Inflammatory macrophage (primary cell): ENCODE measurements at regions not wholly inside any gene's neighbourhood (a gene's known extent, or its start where the extent isn't known, plus 50 kb on each side); places are given as distances from the start of the nearest gene placed in this dataset.

ENCODE experiments used
- DNase-seq, 2 donors: peaks; one replicate each; pipeline ENCODE4 v3.0.0-alpha.2; 2020 to 2022

- DNase-seq = peak; percentile 12 to 21
These were observed 161.0 kb downstream of the HERPUD2 start for GRCh38 chr7:35533902-35534301.

- DNase-seq = no peak
These were observed 164.5 kb downstream of the HERPUD2 start for GRCh38 chr7:35530124-35531109.

GRCh38 chr7:35529713-35530112 lies 165.2 kb downstream of the HERPUD2 start:
- no peak for DNase-seq

- DNase-seq = no peak
These were observed 166.5 kb downstream of the HERPUD2 start for GRCh38 chr7:35528381-35528977.

- no peak for DNase-seq
These were observed 168.3 kb downstream of the HERPUD2 start for GRCh38 chr7:35526645-35527044.

GRCh38 chr7:35524112-35524804 lies 170.7 kb downstream of the HERPUD2 start:
- no peak for DNase-seq

GRCh38 chr7:35523292-35523691 lies 171.6 kb downstream of the HERPUD2 start:
- DNase-seq = no peak

GRCh38 chr7:35522697-35523096 lies 172.2 kb downstream of the HERPUD2 start:
- no peak for DNase-seq

GRCh38 chr7:35521941-35522340 lies 173.0 kb downstream of the HERPUD2 start:
- DNase-seq = no peak

GRCh38 chr7:35520810-35521625 lies 173.9 kb downstream of the HERPUD2 start:
- no peak for DNase-seq

- DNase-seq = peak; percentile 65 to 67
These were observed 174.7 kb downstream of the HERPUD2 start for GRCh38 chr7:35519971-35520809.

GRCh38 chr7:35518767-35519166 lies 176.2 kb downstream of the HERPUD2 start:
- no peak for DNase-seq

GRCh38 chr7:35516498-35516897 lies 178.4 kb downstream of the HERPUD2 start:
- DNase-seq = no peak

GRCh38 chr7:35513828-35514227 lies 181.1 kb downstream of the HERPUD2 start:
- no peak for DNase-seq

- DNase-seq = no peak
These were observed 181.7 kb downstream of the HERPUD2 start for GRCh38 chr7:35513195-35513594.

- DNase-seq = no peak
These were observed 182.2 kb downstream of the HERPUD2 start for GRCh38 chr7:35512716-35513115.

- DNase-seq = no peak
These were observed 186.1 kb downstream of the HERPUD2 start for GRCh38 chr7:35508623-35509400.

- no peak for DNase-seq
These were observed 189.9 kb downstream of the HERPUD2 start for GRCh38 chr7:35505066-35505465.

- DNase-seq = no peak
These were observed 190.6 kb downstream of the HERPUD2 start for GRCh38 chr7:35504365-35504764.

GRCh38 chr7:35501681-35502080 lies 193.3 kb downstream of the HERPUD2 start:
- DNase-seq = no peak

GRCh38 chr7:35499226-35499625 lies 195.7 kb downstream of the HERPUD2 start:
- no peak for DNase-seq
